ENCODE measurements at regions not wholly inside any gene's neighbourhood (a gene's known extent, or its start where the extent isn't known, plus 50 kb on each side); places are given as distances from the start of the nearest gene placed in this dataset.

- no peak for DNase-seq (ENCODE audit: extremely low read depth, insufficient read length)
- no peaks in the 10 kb centered on the region; the same call in 1 of the 2 replicates for H3K27me3 ChIP-seq (replicated peaks; ENCODE audit: control insufficient read depth, insufficient read depth, low read length)
- no peak for TF ChIP-seq CTCF (IDR thresholded peaks at IDR 0.05; ENCODE audit: insufficient read depth, low read length, poor library complexity, severe bottlenecking)
- no peaks in the 10 kb centered on the region for H3K36me3 ChIP-seq (ENCODE audit: control insufficient read depth, insufficient read depth, low read length)
- H3K4me3 ChIP-seq (replicated peaks; ENCODE audit: low read depth, low read length) = no peak overlapping the region
These were observed 201.4 kb upstream of the CIBAR2 start for GRCh38 chr16:85313526-85314301.

- no peak overlapping the region for H3K4me3 ChIP-seq (replicated peaks; ENCODE audit: low read depth, low read length)
- no peaks in the 10 kb centered on the region for H3K36me3 ChIP-seq (ENCODE audit: control insufficient read depth, insufficient read depth, low read length)
- TF ChIP-seq CTCF (IDR thresholded peaks at IDR 0.05; ENCODE audit: insufficient read depth, low read length, poor library complexity, severe bottlenecking) = no peak
- no peaks in the 10 kb centered on the region; the same call in 1 of the 2 replicates for H3K27me3 ChIP-seq (replicated peaks; ENCODE audit: control insufficient read depth, insufficient read depth, low read length)
- DNase-seq (ENCODE audit: extremely low read depth, insufficient read length) = no peak
These were observed 202.3 kb upstream of the CIBAR2 start for GRCh38 chr16:85314512-85314971.

DNA sequence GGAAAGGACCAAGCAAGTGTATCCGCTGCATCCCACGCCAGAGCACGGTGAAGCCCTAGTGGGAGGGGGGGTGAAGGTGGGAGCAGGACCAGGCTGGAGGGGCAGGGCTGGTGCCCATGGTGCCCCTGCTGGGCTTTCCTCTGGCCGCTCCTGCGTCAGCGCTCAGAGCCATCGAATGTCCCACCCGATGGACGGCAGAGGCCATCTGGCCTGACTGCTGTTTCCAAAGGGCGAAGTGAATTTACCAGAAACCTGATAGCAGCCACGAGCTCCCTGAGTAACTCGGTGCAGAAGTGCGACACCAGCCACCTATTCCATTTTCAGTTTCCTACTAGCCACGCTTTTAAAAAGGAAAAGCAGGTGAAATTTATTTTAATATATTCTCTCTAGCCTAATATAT is 203.6 kb upstream of the CIBAR2 start:
- H3K36me3 ChIP-seq (ENCODE audit: control insufficient read depth, insufficient read depth, low read length) = no peaks in the 10 kb centered on the region
- no peak overlapping the region for H3K4me3 ChIP-seq (replicated peaks; ENCODE audit: low read depth, low read length)

GRCh38 chr16:85316321-85316919 is 204.1 kb upstream of the CIBAR2 start:
- no peaks in the 10 kb centered on the region; the same call in 1 of the 2 replicates for H3K27me3 ChIP-seq (replicated peaks; ENCODE audit: control insufficient read depth, insufficient read depth, low read length)
- H3K36me3 ChIP-seq (ENCODE audit: control insufficient read depth, insufficient read depth, low read length) = no peaks in the 10 kb centered on the region
- peak; percentile 48 for DNase-seq (ENCODE audit: extremely low read depth, insufficient read length)
- peak; percentile 84 for TF ChIP-seq CTCF (IDR thresholded peaks at IDR 0.05; ENCODE audit: insufficient read depth, low read length, poor library complexity, severe bottlenecking)
- no peak overlapping the region for H3K4me3 ChIP-seq (replicated peaks; ENCODE audit: low read depth, low read length)

More for the DNA sequence above, 203.6 kb upstream of the CIBAR2 start:
- no peak for TF ChIP-seq CTCF (IDR thresholded peaks at IDR 0.05; ENCODE audit: insufficient read depth, low read length, poor library complexity, severe bottlenecking)
- no peak for DNase-seq (ENCODE audit: extremely low read depth, insufficient read length)
- H3K27me3 ChIP-seq (replicated peaks; ENCODE audit: control insufficient read depth, insufficient read depth, low read length) = no peaks in the 10 kb centered on the region; the same call in 1 of the 2 replicates

DNA sequence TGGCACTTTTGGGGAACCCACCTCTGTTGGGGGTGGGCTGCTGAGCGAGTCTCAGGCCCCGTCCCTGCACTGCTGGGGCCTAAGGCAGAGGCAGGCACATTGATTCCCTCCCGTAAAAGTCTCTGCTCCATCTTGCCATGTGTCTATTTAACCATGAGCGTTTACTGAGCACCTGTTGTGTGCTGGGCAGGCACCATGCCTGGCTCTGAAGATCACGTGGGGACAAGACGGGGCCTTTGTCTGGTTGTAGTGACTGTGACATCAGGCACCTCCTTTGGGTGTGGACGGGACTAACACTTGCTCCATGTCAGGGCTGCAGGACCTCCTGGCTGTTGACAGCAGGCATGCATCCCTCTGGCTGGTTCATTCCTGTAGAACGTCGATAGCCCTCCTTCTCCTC is 204.7 kb upstream of the CIBAR2 start:
- DNase-seq (ENCODE audit: extremely low read depth, insufficient read length) = no peak
- H3K4me3 ChIP-seq (replicated peaks; ENCODE audit: low read depth, low read length) = no peak overlapping the region
- TF ChIP-seq CTCF (IDR thresholded peaks at IDR 0.05; ENCODE audit: insufficient read depth, low read length, poor library complexity, severe bottlenecking) = no peak
- H3K36me3 ChIP-seq (ENCODE audit: control insufficient read depth, insufficient read depth, low read length) = no peaks in the 10 kb centered on the region
- H3K27me3 ChIP-seq (replicated peaks; ENCODE audit: control insufficient read depth, insufficient read depth, low read length) = no peaks in the 10 kb centered on the region; the same call in 1 of the 2 replicates
